ENCODE measurements at regions not wholly inside any gene's neighbourhood (a gene's known extent, or its start where the extent isn't known, plus 50 kb on each side); places are given as distances from the start of the nearest gene placed in this dataset.

DNA sequence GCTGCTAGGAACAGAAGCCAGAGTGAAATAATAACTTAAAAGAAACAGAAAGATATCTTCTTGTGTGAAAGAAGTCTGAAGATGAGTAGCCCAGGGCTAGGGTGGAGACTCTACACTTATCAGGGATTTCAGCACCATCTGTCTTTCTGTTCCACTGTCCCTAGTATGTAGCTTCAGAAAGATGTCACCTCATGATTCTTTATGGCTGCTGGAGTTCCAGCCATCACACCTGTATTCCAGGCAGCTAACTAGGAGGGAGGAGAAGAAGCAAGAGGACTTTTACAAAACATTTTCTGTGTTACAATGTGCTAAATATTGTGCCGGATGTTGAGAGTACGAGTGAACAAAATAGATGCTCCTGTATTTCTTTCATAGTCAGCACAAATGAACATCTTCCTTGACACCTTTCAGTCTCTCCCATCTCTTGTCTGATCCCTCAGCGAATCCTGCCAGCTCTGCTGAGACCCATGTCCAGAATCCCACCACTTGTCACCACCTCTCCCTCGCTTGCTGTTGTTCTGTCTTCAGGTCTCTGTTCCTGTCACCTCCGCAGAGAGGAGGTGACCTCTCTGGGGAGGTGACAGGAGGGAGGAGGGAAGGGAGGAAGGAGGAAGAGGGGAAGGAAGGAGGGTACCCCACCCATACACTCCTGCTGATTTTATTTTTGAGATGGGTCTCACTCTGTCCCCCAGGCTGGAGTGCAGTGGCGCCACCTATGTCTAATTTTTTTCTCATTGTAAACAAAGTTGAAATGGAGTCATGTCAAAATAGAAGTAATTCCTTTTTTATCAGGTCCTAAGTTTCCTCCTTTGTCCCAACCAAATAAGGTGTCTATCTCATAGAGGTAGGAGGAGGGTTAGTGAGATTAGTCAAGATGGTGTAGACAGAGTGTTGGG is 188.9 kb downstream of the TFAP2C start:
- TF ChIP-seq, protein P1, sequence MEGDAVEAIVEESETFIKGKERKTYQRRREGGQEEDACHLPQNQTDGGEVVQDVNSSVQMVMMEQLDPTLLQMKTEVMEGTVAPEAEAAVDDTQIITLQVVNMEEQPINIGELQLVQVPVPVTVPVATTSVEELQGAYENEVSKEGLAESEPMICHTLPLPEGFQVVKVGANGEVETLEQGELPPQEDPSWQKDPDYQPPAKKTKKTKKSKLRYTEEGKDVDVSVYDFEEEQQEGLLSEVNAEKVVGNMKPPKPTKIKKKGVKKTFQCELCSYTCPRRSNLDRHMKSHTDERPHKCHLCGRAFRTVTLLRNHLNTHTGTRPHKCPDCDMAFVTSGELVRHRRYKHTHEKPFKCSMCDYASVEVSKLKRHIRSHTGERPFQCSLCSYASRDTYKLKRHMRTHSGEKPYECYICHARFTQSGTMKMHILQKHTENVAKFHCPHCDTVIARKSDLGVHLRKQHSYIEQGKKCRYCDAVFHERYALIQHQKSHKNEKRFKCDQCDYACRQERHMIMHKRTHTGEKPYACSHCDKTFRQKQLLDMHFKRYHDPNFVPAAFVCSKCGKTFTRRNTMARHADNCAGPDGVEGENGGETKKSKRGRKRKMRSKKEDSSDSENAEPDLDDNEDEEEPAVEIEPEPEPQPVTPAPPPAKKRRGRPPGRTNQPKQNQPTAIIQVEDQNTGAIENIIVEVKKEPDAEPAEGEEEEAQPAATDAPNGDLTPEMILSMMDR (IDR thresholded peaks at IDR 0.05) = no peak
- no peak for TF ChIP-seq ZFX (IDR thresholded peaks at IDR 0.05; ENCODE audit: borderline replicate concordance)

Data from 22Rv1 (cell line).